ENCODE measurements at regions not wholly inside any gene's neighbourhood (a gene's known extent, or its start where the extent isn't known, plus 50 kb on each side); places are given as distances from the start of the nearest gene placed in this dataset.
"Not testable (repeated sequence)": the region's sequence is repeated elsewhere in the genome, so short reads cannot be mapped to it uniquely, and the experiment has no call there.

DNA sequence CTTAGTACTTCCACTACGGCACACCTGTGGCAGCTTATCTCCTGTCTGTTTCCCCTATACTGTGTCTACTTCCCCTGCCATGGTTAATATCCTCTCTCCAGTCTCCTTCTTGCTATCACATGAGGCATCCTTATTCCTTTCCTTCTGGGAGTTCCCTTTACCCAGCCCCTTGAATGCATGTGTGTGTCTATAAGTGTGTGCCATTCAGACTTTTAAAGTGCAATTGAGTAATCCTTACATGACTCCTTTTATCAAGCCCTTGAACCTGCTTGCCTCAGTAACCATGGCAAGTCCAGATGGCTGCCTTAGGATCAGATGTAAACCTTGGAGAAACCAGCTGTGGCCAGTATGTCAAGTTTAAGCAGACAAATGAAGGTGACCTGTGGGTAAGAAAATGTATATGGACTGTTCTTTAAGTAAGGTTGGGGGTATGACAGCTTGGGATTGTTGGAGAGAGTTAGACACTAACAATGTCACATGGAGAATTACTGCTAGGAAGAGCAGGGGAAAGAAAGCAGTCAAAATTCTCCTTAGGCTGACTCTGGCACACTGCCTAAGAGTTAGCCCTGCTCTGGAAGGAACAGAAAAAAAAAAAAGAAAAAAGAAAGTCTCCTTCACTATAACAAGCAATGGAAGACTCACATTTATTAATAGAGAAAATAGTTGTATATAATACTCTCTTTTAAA is 142.1 kb downstream of the HINT1 start:
- Mint-ChIP-seq H3K27me3 (no peaks in the 10 kb centered on the region), H3K9me3 (ENCODE audit: low read depth) (peaks cover 4% of the 10 kb centered on the region), H3K4me1 (ENCODE audit: low read depth) (no peaks in the 10 kb centered on the region), H3K4me3 (no peak overlapping the region), H3K36me3 (peaks cover under 1% of the 10 kb centered on the region), H3K27ac (no peak overlapping the region)

DNA sequence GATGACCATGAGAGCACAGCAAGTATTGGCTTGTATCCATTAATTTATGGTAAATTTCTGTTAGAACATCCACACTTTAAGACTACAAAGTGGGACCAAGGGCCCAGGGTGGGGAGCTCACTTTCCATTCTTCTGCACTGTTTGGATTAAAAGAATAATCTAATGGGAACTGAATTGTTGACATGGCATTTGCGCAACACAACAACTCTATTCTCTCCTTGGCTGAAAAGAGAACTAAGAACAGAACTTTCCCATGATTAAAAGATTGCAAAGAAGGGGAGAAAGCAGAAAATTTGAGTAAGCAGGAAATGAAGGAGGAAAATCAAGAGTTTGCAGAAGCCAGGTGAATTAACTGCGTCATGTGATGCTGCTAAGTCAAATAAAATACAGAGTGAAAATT is 143.4 kb downstream of the HINT1 start:
- no peaks in the 10 kb centered on the region for H3K4me1 Mint-ChIP-seq (ENCODE audit: low read depth)
- H3K4me3 Mint-ChIP-seq, result no peak overlapping the region
- H3K27me3 Mint-ChIP-seq, result no peaks in the 10 kb centered on the region
- peaks cover 13% of the 10 kb centered on the region for H3K9me3 Mint-ChIP-seq (ENCODE audit: low read depth)
- no peak overlapping the region for H3K27ac Mint-ChIP-seq
- peaks cover 2% of the 10 kb centered on the region for H3K36me3 Mint-ChIP-seq

DNA sequence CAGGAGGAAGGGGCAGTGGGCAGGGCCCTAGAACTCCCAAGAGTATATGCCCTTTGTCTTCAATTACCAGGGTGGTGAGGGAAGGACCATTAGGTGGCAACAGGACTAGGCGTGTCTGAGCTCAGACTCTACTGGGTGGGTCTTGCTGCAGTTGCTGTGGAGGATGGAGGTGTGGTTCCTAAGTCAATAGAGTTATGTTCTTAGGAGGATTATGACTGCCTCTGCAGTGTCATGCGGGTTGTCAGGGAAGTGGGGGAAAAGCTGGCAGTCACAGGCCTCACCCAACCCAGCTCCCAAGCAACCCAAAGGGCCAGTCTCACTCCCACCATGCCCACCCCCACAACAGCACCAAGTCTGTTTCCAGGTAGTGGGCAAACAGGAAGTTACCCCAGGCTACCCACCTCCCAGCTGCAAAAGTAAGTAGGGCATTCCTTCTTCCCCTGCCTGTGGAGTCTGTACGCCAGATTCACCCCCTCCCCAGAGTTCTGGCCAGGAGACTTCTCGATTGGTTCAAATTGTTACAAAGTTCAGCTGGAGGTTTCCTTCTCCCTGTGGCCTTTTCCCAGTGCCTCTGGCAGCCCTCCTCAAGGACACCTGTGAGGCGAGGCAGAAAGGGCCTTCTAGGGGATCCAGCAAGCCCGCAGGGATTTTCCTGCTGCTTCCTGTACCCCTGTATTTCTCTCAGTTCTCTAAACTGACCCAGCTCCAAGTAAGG is 145.3 kb downstream of the HINT1 start:
- peaks cover 21% of the 10 kb centered on the region for H3K9me3 Mint-ChIP-seq (ENCODE audit: low read depth)
- peaks cover 5% of the 10 kb centered on the region for H3K36me3 Mint-ChIP-seq
- H3K4me1 Mint-ChIP-seq (ENCODE audit: low read depth), result no peaks in the 10 kb centered on the region
- no peak overlapping the region for H3K27ac Mint-ChIP-seq
- no peak overlapping the region for H3K4me3 Mint-ChIP-seq
- H3K27me3 Mint-ChIP-seq, result no peaks in the 10 kb centered on the region

DNA sequence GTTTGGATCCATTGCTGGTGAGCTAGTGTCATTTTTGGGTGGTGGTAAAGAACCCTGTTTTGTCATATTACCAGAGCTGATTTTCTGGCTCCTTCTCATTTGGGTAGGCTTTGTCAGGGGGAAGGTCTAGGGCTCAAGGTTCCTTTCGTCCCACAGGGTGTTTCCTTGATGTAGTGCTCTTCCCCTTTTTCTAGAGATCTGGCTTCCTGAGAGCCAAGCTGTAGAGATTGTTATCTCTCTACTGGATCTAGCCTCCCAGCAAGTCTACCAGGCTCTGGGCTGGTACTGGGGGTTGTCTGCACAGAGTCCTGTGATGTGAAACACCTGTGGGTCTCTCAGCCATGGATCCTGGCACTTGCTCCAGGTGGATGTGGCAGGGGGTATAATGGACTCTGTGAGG is 145.9 kb downstream of the HINT1 start:
- no peaks in the 10 kb centered on the region for H3K27me3 Mint-ChIP-seq
- H3K27ac Mint-ChIP-seq, result no peak overlapping the region
- peaks cover 21% of the 10 kb centered on the region for H3K9me3 Mint-ChIP-seq (ENCODE audit: low read depth)
- H3K4me3 Mint-ChIP-seq, result no peak overlapping the region
- peaks cover 5% of the 10 kb centered on the region for H3K36me3 Mint-ChIP-seq
- H3K4me1 Mint-ChIP-seq (ENCODE audit: low read depth), result no peaks in the 10 kb centered on the region

DNA sequence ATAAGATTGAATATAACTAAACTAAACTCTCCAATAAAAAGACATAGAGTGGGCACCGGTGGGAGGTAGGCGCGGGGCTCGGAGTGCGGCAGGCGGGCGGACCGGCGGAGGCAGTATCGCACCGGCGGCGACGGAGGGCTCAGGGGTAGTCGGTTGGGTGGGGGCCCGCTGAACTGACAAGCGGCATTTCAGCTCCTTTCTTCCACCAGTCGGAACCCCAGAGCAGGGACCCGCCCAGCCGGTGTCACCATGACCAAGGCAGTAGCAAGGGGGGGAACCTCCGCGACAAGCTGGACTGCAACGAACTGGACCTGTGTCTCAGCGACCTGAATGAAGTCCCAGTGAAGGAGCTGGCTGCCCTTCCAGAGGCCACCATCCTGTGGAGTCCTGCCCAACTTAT is 156.7 kb downstream of the HINT1 start:
- Mint-ChIP-seq H3K4me1 (ENCODE audit: low read depth) (no peaks in the 10 kb centered on the region), H3K9me3 (ENCODE audit: low read depth) (peaks cover 11% of the 10 kb centered on the region), H3K27me3 (peaks cover 2% of the 10 kb centered on the region), H3K36me3 (no peaks in the 10 kb centered on the region), H3K27ac (no peak overlapping the region), H3K4me3 (no peak overlapping the region)

DNA sequence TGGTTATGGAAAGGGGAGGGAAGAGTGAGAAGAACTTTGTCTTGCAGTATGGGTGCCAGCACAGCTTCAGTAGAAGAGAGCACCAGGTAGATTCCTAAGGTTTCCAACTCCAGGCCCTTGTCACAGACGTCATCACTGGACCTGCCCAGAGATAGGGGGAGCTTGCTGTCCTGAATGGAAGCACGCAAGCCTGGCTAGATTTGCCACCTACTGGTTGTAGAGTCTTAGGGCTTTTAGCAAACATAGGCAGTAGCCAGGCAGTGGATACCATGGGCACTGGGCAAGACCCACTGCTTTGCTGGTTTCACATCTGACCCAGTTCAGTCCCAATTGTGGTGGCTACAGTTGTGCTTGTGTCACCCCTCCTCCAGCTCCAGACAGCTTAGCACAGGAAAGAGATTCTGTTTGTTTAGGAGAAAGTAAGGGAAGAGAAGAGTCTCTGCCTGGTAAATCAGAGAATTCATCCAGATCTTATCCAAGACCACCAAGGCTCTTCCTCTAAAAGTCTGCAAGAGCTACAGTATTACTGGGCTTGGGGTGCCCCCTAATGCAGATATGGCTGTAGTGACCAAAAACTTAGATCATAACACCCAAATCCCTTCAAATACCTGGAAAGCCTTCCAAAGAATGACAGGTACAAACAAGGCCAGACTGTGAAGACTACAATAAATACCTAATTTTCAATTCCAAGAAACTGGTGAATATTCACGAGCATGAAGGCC is 158.9 kb downstream of the HINT1 start:
- no peak overlapping the region for H3K27ac Mint-ChIP-seq
- peaks cover 2% of the 10 kb centered on the region for H3K27me3 Mint-ChIP-seq
- H3K4me1 Mint-ChIP-seq (ENCODE audit: low read depth), result no peaks in the 10 kb centered on the region
- H3K36me3 Mint-ChIP-seq, result no peaks in the 10 kb centered on the region
- no peak overlapping the region for H3K4me3 Mint-ChIP-seq
- H3K9me3 Mint-ChIP-seq (ENCODE audit: low read depth), result peaks cover 11% of the 10 kb centered on the region

DNA sequence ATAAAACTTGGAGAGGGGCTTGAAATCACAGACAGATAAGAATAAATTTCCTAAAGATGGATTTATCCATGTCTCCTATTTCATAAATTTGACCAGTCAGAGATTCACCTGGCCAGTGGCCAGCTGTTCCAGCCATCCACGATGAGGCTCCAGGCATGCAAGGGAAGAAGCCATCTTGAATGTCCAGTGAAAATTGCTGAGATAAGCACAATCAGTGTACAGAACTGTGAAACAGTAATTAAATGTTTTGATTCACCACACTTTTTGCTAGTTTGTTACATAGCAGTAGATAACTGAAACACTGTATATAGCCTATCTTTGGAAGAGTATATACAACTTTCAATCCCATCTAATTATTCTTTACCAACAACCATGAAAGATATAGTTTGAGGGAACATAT is 163.5 kb downstream of the HINT1 start:
- H3K27me3 Mint-ChIP-seq, result peaks cover 1% of the 10 kb centered on the region

DNA sequence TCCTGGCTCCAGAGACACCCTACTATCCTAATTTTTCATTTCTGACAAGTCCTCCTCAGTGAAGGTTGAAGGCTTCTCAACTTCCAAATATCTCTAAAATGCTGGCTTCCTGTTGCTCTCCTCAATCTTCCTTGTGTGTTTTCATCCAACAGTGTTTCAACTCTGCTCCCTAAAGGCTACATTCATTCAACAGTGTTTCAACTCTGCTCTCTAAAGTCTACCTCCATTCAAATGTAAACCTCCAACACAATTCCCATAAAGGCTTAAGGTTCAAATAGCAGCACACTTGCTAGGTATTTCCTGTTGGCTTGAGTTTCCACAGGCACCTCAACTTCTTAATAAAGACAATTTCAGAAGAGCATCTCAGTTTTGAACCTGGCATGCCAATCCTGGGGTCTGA is 164.8 kb downstream of the HINT1 start:
- Mint-ChIP-seq H3K4me3 (no peak overlapping the region), H3K27ac (no peak overlapping the region), H3K27me3 (peaks cover 1% of the 10 kb centered on the region), H3K4me1 (ENCODE audit: low read depth) (no peaks in the 10 kb centered on the region), H3K9me3 (ENCODE audit: low read depth) (no peaks in the 10 kb centered on the region), H3K36me3 (no peaks in the 10 kb centered on the region)

More for the DNA sequence above, 163.5 kb downstream of the HINT1 start:
- Mint-ChIP-seq H3K27ac (no peak overlapping the region), H3K36me3 (no peaks in the 10 kb centered on the region), H3K9me3 (ENCODE audit: low read depth) (no peaks in the 10 kb centered on the region), H3K4me1 (ENCODE audit: low read depth) (no peaks in the 10 kb centered on the region), H3K4me3 (no peak overlapping the region)

DNA sequence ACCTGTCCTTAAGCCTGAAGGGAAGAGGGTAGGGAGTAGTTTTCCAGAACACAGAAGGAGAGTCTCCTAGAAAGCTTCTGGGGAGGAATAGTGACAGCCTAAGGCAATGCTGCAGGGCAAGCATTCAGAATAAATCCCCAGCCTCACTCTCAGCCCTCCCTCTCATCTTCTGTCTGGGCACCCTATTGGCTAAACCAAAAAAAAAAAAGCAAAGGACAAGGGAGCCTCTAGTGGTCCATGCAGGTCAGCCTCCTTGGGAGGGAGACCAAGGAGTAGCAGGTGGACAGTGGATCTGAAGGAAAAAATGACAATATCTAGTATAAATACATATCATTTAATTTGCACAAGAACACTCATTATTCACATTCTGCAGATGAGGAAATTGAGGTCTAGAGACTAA is 168.3 kb downstream of the HINT1 start:
- not testable (repeated sequence) for H3K4me1 Mint-ChIP-seq (ENCODE audit: low read depth); H3K36me3 Mint-ChIP-seq; H3K27ac Mint-ChIP-seq; H3K4me3 Mint-ChIP-seq; H3K9me3 Mint-ChIP-seq (ENCODE audit: low read depth); H3K27me3 Mint-ChIP-seq

DNA sequence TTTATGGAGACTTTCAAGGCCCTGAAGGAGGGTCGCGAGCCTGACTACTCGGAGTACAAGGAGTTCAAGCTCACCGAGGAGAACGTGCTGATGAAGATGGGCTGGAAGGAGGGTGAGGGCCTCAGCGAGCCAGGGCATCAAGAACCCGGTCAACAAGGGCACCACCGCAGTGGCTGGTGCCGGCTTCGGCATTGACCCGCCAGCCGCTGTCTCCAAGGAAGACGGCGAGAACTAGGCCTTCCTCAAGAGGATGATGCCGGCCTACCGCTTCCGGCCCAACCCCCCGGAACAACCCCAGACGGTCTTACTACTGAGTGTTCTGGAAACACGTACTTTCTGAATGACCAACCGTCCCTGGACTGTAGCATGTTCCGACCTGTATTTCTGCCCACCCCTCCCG is 169.2 kb downstream of the HINT1 start:
- Mint-ChIP-seq H3K4me3 (no peak overlapping the region), H3K4me1 (ENCODE audit: low read depth) (no peaks in the 10 kb centered on the region), H3K27ac (no peak overlapping the region), H3K36me3 (no peaks in the 10 kb centered on the region), H3K27me3 (peaks cover 1% of the 10 kb centered on the region), H3K9me3 (ENCODE audit: low read depth) (no peaks in the 10 kb centered on the region)

DNA sequence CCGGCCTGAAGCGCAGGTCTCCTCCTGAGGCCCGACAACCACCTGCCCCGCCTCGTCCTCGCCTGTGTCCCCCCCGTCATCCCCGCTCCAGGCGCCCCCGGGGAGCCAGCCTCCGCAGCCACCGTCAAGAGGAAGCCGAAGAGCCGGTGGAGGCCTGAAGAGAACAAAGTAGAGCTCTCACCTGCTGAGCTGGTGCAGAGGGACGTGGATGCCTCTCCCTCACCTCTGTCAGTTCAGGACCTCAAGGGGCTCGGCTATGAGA is 169.9 kb downstream of the HINT1 start:
- no peak overlapping the region for H3K27ac Mint-ChIP-seq
- H3K4me1 Mint-ChIP-seq (ENCODE audit: low read depth), result no peaks in the 10 kb centered on the region
- H3K9me3 Mint-ChIP-seq (ENCODE audit: low read depth), result no peaks in the 10 kb centered on the region
- no peak overlapping the region for H3K4me3 Mint-ChIP-seq
- H3K27me3 Mint-ChIP-seq, result peaks cover 3% of the 10 kb centered on the region
- no peaks in the 10 kb centered on the region for H3K36me3 Mint-ChIP-seq

DNA sequence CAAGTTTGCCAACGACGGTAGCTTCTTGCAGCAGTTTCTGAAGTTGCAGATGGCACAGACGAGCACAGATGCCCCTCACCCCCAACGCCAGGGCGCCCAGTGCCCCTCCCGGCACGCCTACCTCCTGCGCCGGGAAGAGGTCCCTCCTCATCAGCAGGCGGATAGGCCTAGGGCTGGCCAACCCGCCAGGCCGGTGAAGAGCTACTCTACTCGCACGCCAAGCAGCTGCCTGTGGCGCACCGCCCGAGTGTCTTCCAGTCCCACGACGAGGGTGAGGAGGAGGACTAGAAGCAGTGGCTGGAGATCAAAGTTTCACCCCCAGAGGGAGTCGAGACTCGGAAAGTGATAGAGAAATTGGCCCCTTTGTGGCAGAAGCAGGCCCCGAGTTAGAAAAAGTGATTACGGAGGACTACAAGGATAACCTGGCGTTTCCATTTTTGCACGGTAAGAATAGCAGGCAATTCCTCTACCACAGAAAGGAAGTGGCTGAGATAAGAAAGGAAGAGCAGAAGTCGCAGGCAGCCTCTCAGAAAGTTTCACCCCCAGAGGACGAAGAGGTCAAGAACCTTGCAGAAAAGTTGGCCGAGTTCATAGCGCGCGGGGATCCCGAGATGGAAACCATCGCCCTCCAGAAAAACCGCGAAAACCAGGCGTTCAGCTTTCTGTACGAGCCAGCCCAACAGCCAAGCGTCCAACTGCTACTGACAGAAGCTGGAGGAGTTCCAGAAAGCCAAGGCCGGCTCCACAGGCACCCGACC is 170.4 kb downstream of the HINT1 start:
- Mint-ChIP-seq H3K36me3 (no peaks in the 10 kb centered on the region), H3K27ac (no peak overlapping the region), H3K4me3 (no peak overlapping the region), H3K27me3 (peaks cover 3% of the 10 kb centered on the region), H3K4me1 (ENCODE audit: low read depth) (no peaks in the 10 kb centered on the region), H3K9me3 (ENCODE audit: low read depth) (no peaks in the 10 kb centered on the region)

DNA sequence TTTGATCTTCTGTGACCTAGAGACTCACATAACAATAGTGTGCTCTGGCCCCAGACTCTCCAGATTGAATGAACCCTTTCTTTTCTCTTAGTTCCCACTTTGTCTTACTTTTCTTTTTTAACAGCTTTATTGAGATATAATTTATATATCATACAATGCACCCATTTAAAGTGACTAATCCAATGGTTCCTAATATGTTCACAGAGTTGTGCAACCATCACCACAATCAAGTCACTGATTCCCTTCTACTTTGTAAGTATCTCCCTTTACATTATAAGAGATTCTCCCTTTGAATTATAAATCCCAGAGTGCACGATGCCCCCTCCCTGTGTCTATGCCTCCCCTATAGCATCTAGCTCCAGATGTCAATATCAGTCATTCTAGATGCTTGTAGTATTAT is 172.4 kb downstream of the HINT1 start:
- H3K27ac Mint-ChIP-seq, result no peak overlapping the region
- no peaks in the 10 kb centered on the region for H3K9me3 Mint-ChIP-seq (ENCODE audit: low read depth)
- H3K4me1 Mint-ChIP-seq (ENCODE audit: low read depth), result no peaks in the 10 kb centered on the region
- H3K27me3 Mint-ChIP-seq, result peaks cover 2% of the 10 kb centered on the region
- no peak overlapping the region for H3K4me3 Mint-ChIP-seq
- H3K36me3 Mint-ChIP-seq, result no peaks in the 10 kb centered on the region

DNA sequence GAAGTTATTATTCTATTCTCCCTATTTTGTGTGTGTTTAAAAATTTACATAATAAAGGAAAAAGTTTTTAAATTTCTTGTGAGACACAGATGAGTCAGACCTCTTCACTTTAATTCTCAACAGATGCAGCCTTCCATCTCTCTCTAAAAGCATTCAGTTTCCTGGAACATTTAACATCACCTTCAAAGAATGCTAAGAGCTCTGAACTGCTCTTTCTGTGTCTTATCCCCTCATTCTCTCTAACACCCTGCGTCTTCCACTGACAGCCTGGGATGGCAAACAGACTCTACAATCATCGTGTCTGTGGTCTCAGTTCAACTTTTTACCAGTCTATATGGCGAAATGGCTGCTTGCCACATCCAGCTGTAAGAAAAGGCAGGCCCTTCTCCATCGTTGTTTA is 173.0 kb downstream of the HINT1 start:
- no peaks in the 10 kb centered on the region for H3K36me3 Mint-ChIP-seq
- H3K4me1 Mint-ChIP-seq (ENCODE audit: low read depth), result no peaks in the 10 kb centered on the region
- H3K9me3 Mint-ChIP-seq (ENCODE audit: low read depth), result no peaks in the 10 kb centered on the region
- no peak overlapping the region for H3K4me3 Mint-ChIP-seq
- H3K27ac Mint-ChIP-seq, result no peak overlapping the region
- H3K27me3 Mint-ChIP-seq, result peaks cover 2% of the 10 kb centered on the region

DNA sequence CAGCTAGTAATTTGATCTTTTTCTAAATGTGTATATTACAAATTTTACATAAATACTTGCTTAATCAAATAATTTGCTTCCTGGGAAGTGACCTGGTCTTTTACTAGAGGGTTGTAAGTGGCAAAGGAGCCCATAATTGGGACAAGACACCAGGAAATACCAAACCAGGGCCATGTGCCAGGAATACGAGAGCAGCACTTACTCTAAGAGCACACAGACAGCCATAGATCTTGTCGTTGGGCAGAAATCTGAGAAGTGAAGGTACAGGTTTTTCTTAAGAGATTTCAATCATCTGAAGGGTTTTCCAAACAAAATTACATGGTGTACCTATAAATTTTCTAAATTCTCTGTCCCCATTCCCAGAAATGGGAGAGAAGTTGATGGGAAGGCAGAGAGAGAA is 179.3 kb downstream of the HINT1 start:
- no peak overlapping the region for H3K27ac Mint-ChIP-seq
- peaks cover 3% of the 10 kb centered on the region for H3K27me3 Mint-ChIP-seq
- H3K4me1 Mint-ChIP-seq (ENCODE audit: low read depth), result no peaks in the 10 kb centered on the region
- no peak overlapping the region for H3K4me3 Mint-ChIP-seq
- no peaks in the 10 kb centered on the region for H3K36me3 Mint-ChIP-seq
- no peaks in the 10 kb centered on the region for H3K9me3 Mint-ChIP-seq (ENCODE audit: low read depth)
